Putamen (tissue), 1 donor: ENCODE measurements at regions not wholly inside any gene's neighbourhood (a gene's known extent, or its start where the extent isn't known, plus 50 kb on each side); places are given as distances from the start of the nearest gene placed in this dataset.
"Not testable (repeated sequence)": the region's sequence is repeated elsewhere in the genome, so short reads cannot be mapped to it uniquely, and the experiment has no call there.

Experiments
- DNase-seq: peaks from one replicate; pipeline ENCODE4 v3.0.0-alpha.2; 2016; ENCODE audit warnings: low spot score

GRCh38 chr6:43884652-43885022 is 114.6 kb downstream of the VEGFA start:
- DNase-seq: no peak

GRCh38 chr6:43883847-43884651 is 114.0 kb downstream of the VEGFA start:
- DNase-seq: no peak

- DNase-seq: not testable (repeated sequence)
Observed at GRCh38 chr6:43882690-43883448, 112.9 kb downstream of the VEGFA start.

- DNase-seq: no peak
Observed at GRCh38 chr6:43880236-43881137, 110.5 kb downstream of the VEGFA start.

- no peak for DNase-seq
Observed at GRCh38 chr6:43879722-43880121, 109.7 kb downstream of the VEGFA start.

- DNase-seq: peak; percentile 61
Observed at GRCh38 chr6:43878823-43879495, 108.9 kb downstream of the VEGFA start.

- DNase-seq: no peak
Observed at GRCh38 chr6:43878127-43878634, 108.2 kb downstream of the VEGFA start.

- DNase-seq: no peak
Observed at GRCh38 chr6:43877463-43878126, 107.6 kb downstream of the VEGFA start.

- DNase-seq: no peak
Observed at GRCh38 chr6:43877036-43877435, 107.0 kb downstream of the VEGFA start.

GRCh38 chr6:43876602-43877001 is 106.6 kb downstream of the VEGFA start:
- DNase-seq: no peak

- no peak for DNase-seq
Observed at GRCh38 chr6:43875849-43876572, 106.0 kb downstream of the VEGFA start.

GRCh38 chr6:43874814-43875590 is 105.0 kb downstream of the VEGFA start:
- DNase-seq: no peak

- DNase-seq: no peak
Observed at GRCh38 chr6:43873806-43874714, 104.0 kb downstream of the VEGFA start.

- no peak for DNase-seq
Observed at GRCh38 chr6:43871933-43872332, 101.9 kb downstream of the VEGFA start.

- DNase-seq: no peak
Observed at GRCh38 chr6:43871284-43871683, 101.3 kb downstream of the VEGFA start.

GRCh38 chr6:43870660-43871061 is 100.7 kb downstream of the VEGFA start:
- DNase-seq: peak; percentile 69

GRCh38 chr6:43869792-43870659 is 100.0 kb downstream of the VEGFA start:
- no peak for DNase-seq
